ENCODE measurements at regions not wholly inside any gene's neighbourhood (a gene's known extent, or its start where the extent isn't known, plus 50 kb on each side); places are given as distances from the start of the nearest gene placed in this dataset.

DNA sequence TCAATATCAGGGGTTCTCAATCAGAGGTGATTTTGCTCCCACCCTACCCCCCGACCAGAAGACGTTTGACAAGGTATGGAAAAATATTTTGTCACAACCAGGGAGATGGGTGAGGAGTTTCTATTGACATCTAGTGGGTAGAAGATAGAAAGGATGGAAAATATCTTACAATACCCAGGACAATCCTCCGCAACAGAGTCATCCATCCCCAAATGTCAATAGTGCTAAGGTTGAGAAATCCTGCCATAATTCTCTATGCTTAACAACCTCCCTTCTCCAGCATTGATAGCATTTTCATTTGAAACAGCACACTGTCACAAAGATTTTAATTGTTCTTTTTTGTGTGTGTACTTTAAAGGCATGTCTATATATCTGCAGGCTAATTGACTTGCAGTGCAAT, 890.5 kb downstream of the PDHA2 start:
- no peaks in the 10 kb centered on the region for H3K9me3 ChIP-seq (ENCODE audit: low read depth, low read length)
- no peak overlapping the region for H2AFZ ChIP-seq (ENCODE audit: low read length)
- H3K4me2 ChIP-seq (ENCODE audit: insufficient read depth, low read length), result no peak overlapping the region
- no peak overlapping the region for H3K27ac ChIP-seq (ENCODE audit: low read depth, low read length)
- TF ChIP-seq, protein P1, sequence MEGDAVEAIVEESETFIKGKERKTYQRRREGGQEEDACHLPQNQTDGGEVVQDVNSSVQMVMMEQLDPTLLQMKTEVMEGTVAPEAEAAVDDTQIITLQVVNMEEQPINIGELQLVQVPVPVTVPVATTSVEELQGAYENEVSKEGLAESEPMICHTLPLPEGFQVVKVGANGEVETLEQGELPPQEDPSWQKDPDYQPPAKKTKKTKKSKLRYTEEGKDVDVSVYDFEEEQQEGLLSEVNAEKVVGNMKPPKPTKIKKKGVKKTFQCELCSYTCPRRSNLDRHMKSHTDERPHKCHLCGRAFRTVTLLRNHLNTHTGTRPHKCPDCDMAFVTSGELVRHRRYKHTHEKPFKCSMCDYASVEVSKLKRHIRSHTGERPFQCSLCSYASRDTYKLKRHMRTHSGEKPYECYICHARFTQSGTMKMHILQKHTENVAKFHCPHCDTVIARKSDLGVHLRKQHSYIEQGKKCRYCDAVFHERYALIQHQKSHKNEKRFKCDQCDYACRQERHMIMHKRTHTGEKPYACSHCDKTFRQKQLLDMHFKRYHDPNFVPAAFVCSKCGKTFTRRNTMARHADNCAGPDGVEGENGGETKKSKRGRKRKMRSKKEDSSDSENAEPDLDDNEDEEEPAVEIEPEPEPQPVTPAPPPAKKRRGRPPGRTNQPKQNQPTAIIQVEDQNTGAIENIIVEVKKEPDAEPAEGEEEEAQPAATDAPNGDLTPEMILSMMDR (IDR thresholded peaks at IDR 0.05; ENCODE audit: extremely low read depth, low read depth, low read length), result no peak
- DNase-seq (ENCODE audit: insufficient read length, low spot score, missing footprints), result no peak
- no peak overlapping the region for H3K4me3 ChIP-seq (ENCODE audit: insufficient read depth, low read length)
- H3K79me2 ChIP-seq (ENCODE audit: insufficient read depth, low read length), result no peaks in the 10 kb centered on the region
- H3K4me1 ChIP-seq (ENCODE audit: insufficient read depth, low read length), result no peaks in the 10 kb centered on the region
- no peaks in the 10 kb centered on the region for H4K20me1 ChIP-seq (ENCODE audit: insufficient read depth, low read length)
- H3K27me3 ChIP-seq (ENCODE audit: insufficient read depth, low read length), result no peaks in the 10 kb centered on the region
- no peaks in the 10 kb centered on the region for H3K36me3 ChIP-seq (ENCODE audit: insufficient read depth, low read length)

DNA sequence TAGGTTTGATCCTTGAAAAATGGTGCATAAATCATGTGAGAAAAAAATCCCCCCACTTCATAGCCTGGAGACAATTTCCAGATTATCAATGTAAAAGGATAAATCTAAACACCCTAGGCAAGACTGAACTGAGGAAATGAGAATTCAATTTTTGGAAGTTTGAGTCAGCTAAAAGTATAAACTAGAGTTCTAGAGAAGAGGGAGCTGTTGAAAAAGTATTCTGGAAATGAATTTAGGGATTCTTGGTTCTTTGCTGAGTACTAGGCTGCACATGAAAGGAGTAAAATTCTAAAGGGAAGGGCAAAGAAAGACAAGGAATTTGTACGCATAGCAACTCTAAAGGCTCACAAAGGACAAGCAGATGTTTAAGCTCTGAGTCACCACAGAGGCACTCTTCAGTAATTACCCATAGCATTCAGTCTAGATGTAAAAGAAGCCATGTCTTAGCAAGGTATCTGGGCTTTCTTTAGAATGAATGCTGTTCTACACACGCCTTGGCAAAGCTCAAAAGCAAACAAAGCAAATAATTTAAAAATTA, 896.5 kb downstream of the PDHA2 start:
- no peaks in the 10 kb centered on the region for H3K79me2 ChIP-seq (ENCODE audit: insufficient read depth, low read length)
- H3K4me2 ChIP-seq (ENCODE audit: insufficient read depth, low read length), result no peak overlapping the region
- H3K27ac ChIP-seq (ENCODE audit: low read depth, low read length), result no peak overlapping the region
- no peaks in the 10 kb centered on the region for H3K9me3 ChIP-seq (ENCODE audit: low read depth, low read length)
- TF ChIP-seq, protein P1 (IDR thresholded peaks at IDR 0.05; ENCODE audit: extremely low read depth, low read depth, low read length), result no peak
- no peaks in the 10 kb centered on the region for H3K36me3 ChIP-seq (ENCODE audit: insufficient read depth, low read length)
- no peak for DNase-seq (ENCODE audit: insufficient read length, low spot score, missing footprints)
- no peaks in the 10 kb centered on the region for H3K4me1 ChIP-seq (ENCODE audit: insufficient read depth, low read length)
- no peak overlapping the region for H2AFZ ChIP-seq (ENCODE audit: low read length)
- no peak overlapping the region for H3K4me3 ChIP-seq (ENCODE audit: insufficient read depth, low read length)
- H3K27me3 ChIP-seq (ENCODE audit: insufficient read depth, low read length), result no peaks in the 10 kb centered on the region
- H4K20me1 ChIP-seq (ENCODE audit: insufficient read depth, low read length), result no peaks in the 10 kb centered on the region

DNA sequence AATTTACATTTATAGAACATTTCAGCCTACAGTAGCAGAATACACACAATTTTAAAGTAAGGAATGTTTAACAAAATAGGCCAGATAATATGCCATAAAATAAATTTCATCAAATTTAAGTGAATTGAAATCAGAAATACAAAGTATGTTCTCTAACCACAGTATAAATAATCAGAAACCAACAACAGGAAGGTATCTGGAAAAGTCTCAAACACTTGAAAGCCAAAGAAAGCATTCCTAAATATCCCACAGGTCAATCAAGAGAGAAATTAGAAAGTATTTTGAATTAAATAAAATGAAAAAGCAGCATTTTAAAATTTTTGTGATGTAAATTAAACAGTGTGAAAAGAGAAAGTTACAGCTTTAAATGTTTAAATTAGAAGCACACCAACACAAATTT, 899.2 kb downstream of the PDHA2 start:
- no peak overlapping the region for H3K4me2 ChIP-seq (ENCODE audit: insufficient read depth, low read length)
- no peak for DNase-seq (ENCODE audit: insufficient read length, low spot score, missing footprints)

DNA sequence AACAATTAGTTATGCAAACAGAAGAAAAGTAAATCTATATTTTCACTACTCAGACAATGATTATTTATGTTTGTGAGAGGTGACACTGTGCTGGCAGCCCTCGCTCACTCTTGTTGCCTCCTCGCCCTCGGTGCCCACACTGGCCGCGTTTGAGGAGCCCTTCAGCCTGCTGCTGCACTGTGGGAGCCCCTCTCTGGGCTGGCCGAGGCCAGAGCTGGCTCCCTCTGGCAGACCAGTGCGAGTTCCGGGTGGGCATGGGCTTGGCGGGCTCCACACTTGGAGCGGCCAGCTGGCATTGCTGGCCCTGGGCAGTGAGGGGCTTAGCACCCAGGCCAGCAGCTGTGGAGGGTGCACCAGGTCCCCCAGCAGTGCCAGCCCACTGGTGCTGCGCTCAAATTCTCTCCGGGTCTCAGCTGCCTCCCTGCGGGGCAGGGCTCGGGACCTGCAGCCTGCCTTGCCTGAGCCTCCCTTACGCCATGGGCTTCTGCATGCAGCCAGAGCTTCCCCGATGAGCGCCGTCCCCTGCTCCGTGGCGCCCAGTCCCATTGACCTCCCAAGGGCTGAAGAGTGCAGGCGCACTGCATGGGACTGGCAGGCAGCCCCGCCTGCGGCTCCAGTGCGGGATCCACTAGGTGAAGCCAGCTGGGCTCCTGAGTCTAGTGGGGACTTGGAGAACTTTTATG, 902.6 kb downstream of the PDHA2 start:
- H4K20me1 ChIP-seq (ENCODE audit: insufficient read depth, low read length), result no peaks in the 10 kb centered on the region
- H3K4me3 ChIP-seq (ENCODE audit: insufficient read depth, low read length), result no peak overlapping the region
- H3K36me3 ChIP-seq (ENCODE audit: insufficient read depth, low read length), result no peaks in the 10 kb centered on the region
- H3K79me2 ChIP-seq (ENCODE audit: insufficient read depth, low read length), result no peaks in the 10 kb centered on the region
- no peaks in the 10 kb centered on the region for H3K4me1 ChIP-seq (ENCODE audit: insufficient read depth, low read length)
- no peak overlapping the region for H2AFZ ChIP-seq (ENCODE audit: low read length)
- no peak overlapping the region for H3K4me2 ChIP-seq (ENCODE audit: insufficient read depth, low read length)
- H3K9me3 ChIP-seq (ENCODE audit: low read depth, low read length), result peaks cover 5% of the 10 kb centered on the region
- TF ChIP-seq, protein P1 (IDR thresholded peaks at IDR 0.05; ENCODE audit: extremely low read depth, low read depth, low read length), result no peak
- no peaks in the 10 kb centered on the region for H3K27me3 ChIP-seq (ENCODE audit: insufficient read depth, low read length)
- no peak for DNase-seq (ENCODE audit: insufficient read length, low spot score, missing footprints)
- no peak overlapping the region for H3K27ac ChIP-seq (ENCODE audit: low read depth, low read length)

More for the DNA sequence above, 899.2 kb downstream of the PDHA2 start:
- Histone ChIP-seq H3K27ac (ENCODE audit: low read depth, low read length) (no peak overlapping the region), H3K36me3 (ENCODE audit: insufficient read depth, low read length) (no peaks in the 10 kb centered on the region), H3K79me2 (ENCODE audit: insufficient read depth, low read length) (no peaks in the 10 kb centered on the region), H4K20me1 (ENCODE audit: insufficient read depth, low read length) (no peaks in the 10 kb centered on the region), H3K4me1 (ENCODE audit: insufficient read depth, low read length) (no peaks in the 10 kb centered on the region), H2AFZ (ENCODE audit: low read length) (no peak overlapping the region), H3K4me3 (ENCODE audit: insufficient read depth, low read length) (no peak overlapping the region), H3K9me3 (ENCODE audit: low read depth, low read length) (peaks cover 3% of the 10 kb centered on the region), H3K27me3 (ENCODE audit: insufficient read depth, low read length) (no peaks in the 10 kb centered on the region)
- TF ChIP-seq, protein P1 (IDR thresholded peaks at IDR 0.05; ENCODE audit: extremely low read depth, low read depth, low read length), result no peak
